ENCODE measurements at regions not wholly inside any gene's neighbourhood (a gene's known extent, or its start where the extent isn't known, plus 50 kb on each side); places are given as distances from the start of the nearest gene placed in this dataset.

- H3K4me2 ChIP-seq (ENCODE audit: insufficient read depth, low read length) = no peak overlapping the region
- no peak overlapping the region for H3K4me3 ChIP-seq (ENCODE audit: insufficient read depth, low read length)
- no peaks in the 10 kb centered on the region for H3K36me3 ChIP-seq (ENCODE audit: insufficient read depth, low read length)
- H3K4me1 ChIP-seq (ENCODE audit: insufficient read depth, low read length) = no peaks in the 10 kb centered on the region
- H3K27me3 ChIP-seq (ENCODE audit: insufficient read depth, low read length) = no peaks in the 10 kb centered on the region
- H3K9me3 ChIP-seq (ENCODE audit: low read depth, low read length) = no peaks in the 10 kb centered on the region
- H3K27ac ChIP-seq (ENCODE audit: low read depth, low read length) = no peak overlapping the region
- no peak for TF ChIP-seq CTCF (IDR thresholded peaks at IDR 0.05; ENCODE audit: extremely low read depth, low read depth, low read length)
- H4K20me1 ChIP-seq (ENCODE audit: insufficient read depth, low read length) = no peaks in the 10 kb centered on the region
- DNase-seq (ENCODE audit: insufficient read length, low spot score, missing footprints) = no peak
- no peak overlapping the region for H2AFZ ChIP-seq (ENCODE audit: low read length)
- H3K79me2 ChIP-seq (ENCODE audit: insufficient read depth, low read length) = no peaks in the 10 kb centered on the region
Measured at GRCh38 chr2:183614799-183615435, 490.7 kb downstream of the NUP35 start.

- Histone ChIP-seq H3K4me3 (ENCODE audit: insufficient read depth, low read length) (no peak overlapping the region), H3K27me3 (ENCODE audit: insufficient read depth, low read length) (no peaks in the 10 kb centered on the region), H3K79me2 (ENCODE audit: insufficient read depth, low read length) (no peaks in the 10 kb centered on the region), H4K20me1 (ENCODE audit: insufficient read depth, low read length) (no peaks in the 10 kb centered on the region), H3K27ac (ENCODE audit: low read depth, low read length) (no peak overlapping the region), H3K36me3 (ENCODE audit: insufficient read depth, low read length) (no peaks in the 10 kb centered on the region), H3K4me2 (ENCODE audit: insufficient read depth, low read length) (no peak overlapping the region), H3K9me3 (ENCODE audit: low read depth, low read length) (no peaks in the 10 kb centered on the region), H3K4me1 (ENCODE audit: insufficient read depth, low read length) (no peaks in the 10 kb centered on the region), H2AFZ (ENCODE audit: low read length) (no peak overlapping the region)
- DNase-seq (ENCODE audit: insufficient read length, low spot score, missing footprints) = no peak
- no peak for TF ChIP-seq CTCF (IDR thresholded peaks at IDR 0.05; ENCODE audit: extremely low read depth, low read depth, low read length)
Measured at GRCh38 chr2:183623227-183623626, 499.0 kb downstream of the NUP35 start.

- no peak overlapping the region for H3K27ac ChIP-seq (ENCODE audit: low read depth, low read length)
- no peaks in the 10 kb centered on the region for H3K27me3 ChIP-seq (ENCODE audit: insufficient read depth, low read length)
- H3K4me1 ChIP-seq (ENCODE audit: insufficient read depth, low read length) = no peaks in the 10 kb centered on the region
- no peaks in the 10 kb centered on the region for H3K9me3 ChIP-seq (ENCODE audit: low read depth, low read length)
- no peak overlapping the region for H3K4me2 ChIP-seq (ENCODE audit: insufficient read depth, low read length)
- no peaks in the 10 kb centered on the region for H3K36me3 ChIP-seq (ENCODE audit: insufficient read depth, low read length)
- no peak overlapping the region for H3K4me3 ChIP-seq (ENCODE audit: insufficient read depth, low read length)
- no peaks in the 10 kb centered on the region for H3K79me2 ChIP-seq (ENCODE audit: insufficient read depth, low read length)
- no peak for DNase-seq (ENCODE audit: insufficient read length, low spot score, missing footprints)
- H2AFZ ChIP-seq (ENCODE audit: low read length) = no peak overlapping the region
- H4K20me1 ChIP-seq (ENCODE audit: insufficient read depth, low read length) = no peaks in the 10 kb centered on the region
- no peak for TF ChIP-seq CTCF (IDR thresholded peaks at IDR 0.05; ENCODE audit: extremely low read depth, low read depth, low read length)
Measured at GRCh38 chr2:183630964-183631363, 506.7 kb downstream of the NUP35 start.

- H3K36me3 ChIP-seq (ENCODE audit: insufficient read depth, low read length) = no peaks in the 10 kb centered on the region
- H3K79me2 ChIP-seq (ENCODE audit: insufficient read depth, low read length) = no peaks in the 10 kb centered on the region
- no peaks in the 10 kb centered on the region for H3K27me3 ChIP-seq (ENCODE audit: insufficient read depth, low read length)
- no peaks in the 10 kb centered on the region for H4K20me1 ChIP-seq (ENCODE audit: insufficient read depth, low read length)
- H3K4me2 ChIP-seq (ENCODE audit: insufficient read depth, low read length) = no peak overlapping the region
- DNase-seq (ENCODE audit: insufficient read length, low spot score, missing footprints) = no peak
- no peak overlapping the region for H2AFZ ChIP-seq (ENCODE audit: low read length)
- no peak for TF ChIP-seq CTCF (IDR thresholded peaks at IDR 0.05; ENCODE audit: extremely low read depth, low read depth, low read length)
- H3K9me3 ChIP-seq (ENCODE audit: low read depth, low read length) = no peaks in the 10 kb centered on the region
- H3K4me3 ChIP-seq (ENCODE audit: insufficient read depth, low read length) = no peak overlapping the region
- no peak overlapping the region for H3K27ac ChIP-seq (ENCODE audit: low read depth, low read length)
- H3K4me1 ChIP-seq (ENCODE audit: insufficient read depth, low read length) = no peaks in the 10 kb centered on the region
Measured at GRCh38 chr2:183656121-183656520, 531.9 kb downstream of the NUP35 start.

All from osteoblast (primary cell).